ENCODE measurements at regions not wholly inside any gene's neighbourhood (a gene's known extent, or its start where the extent isn't known, plus 50 kb on each side); places are given as distances from the start of the nearest gene placed in this dataset.

DNA sequence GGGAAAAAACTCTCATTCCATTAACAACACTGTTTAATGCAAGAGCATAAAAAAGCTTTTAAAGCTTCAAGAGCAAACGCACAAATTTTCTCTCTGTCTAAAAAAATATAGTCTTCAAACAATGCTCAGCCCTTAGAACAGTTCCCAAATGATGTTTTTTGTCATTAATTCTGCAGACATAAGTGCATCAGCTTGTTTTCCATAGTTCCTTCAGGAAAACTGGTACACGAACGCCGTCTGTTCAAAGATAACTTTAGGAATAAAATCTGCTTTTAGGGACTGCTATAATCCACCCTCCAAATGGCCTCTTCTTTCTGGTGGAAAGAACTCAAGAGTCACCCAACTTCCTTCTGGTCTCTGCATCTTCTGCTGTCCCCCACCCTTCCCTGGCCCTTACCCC is 98.2 kb upstream of the SLC66A3 start:
- TF ChIP-seq, protein P1, sequence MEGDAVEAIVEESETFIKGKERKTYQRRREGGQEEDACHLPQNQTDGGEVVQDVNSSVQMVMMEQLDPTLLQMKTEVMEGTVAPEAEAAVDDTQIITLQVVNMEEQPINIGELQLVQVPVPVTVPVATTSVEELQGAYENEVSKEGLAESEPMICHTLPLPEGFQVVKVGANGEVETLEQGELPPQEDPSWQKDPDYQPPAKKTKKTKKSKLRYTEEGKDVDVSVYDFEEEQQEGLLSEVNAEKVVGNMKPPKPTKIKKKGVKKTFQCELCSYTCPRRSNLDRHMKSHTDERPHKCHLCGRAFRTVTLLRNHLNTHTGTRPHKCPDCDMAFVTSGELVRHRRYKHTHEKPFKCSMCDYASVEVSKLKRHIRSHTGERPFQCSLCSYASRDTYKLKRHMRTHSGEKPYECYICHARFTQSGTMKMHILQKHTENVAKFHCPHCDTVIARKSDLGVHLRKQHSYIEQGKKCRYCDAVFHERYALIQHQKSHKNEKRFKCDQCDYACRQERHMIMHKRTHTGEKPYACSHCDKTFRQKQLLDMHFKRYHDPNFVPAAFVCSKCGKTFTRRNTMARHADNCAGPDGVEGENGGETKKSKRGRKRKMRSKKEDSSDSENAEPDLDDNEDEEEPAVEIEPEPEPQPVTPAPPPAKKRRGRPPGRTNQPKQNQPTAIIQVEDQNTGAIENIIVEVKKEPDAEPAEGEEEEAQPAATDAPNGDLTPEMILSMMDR (conservative IDR thresholded peaks at IDR 0.05), result no peak
- no peaks in the 10 kb centered on the region for H3K27me3 ChIP-seq (ENCODE audit: control insufficient read depth, insufficient read depth, low read length, poor library complexity, severe bottlenecking)
- Mint-ChIP-seq H3K36me3 (ENCODE audit: low read depth) (no peaks in the 10 kb centered on the region), H3K4me3 (no peak overlapping the region), H3K9me3 (peaks cover 8% of the 10 kb centered on the region), H3K27me3 (ENCODE audit: insufficient read depth) (no peaks in the 10 kb centered on the region), H3K4me1 (no peaks in the 10 kb centered on the region), H3K27ac (no peak overlapping the region)
- H3K4me1 ChIP-seq (ENCODE audit: control insufficient read depth, insufficient read depth, low read length), result no peaks in the 10 kb centered on the region
- no peak overlapping the region for H3K4me3 ChIP-seq (ENCODE audit: low read length)
- peaks cover 4% of the 10 kb centered on the region for H3K9me3 ChIP-seq (ENCODE audit: control insufficient read depth, low read length)
- no peak for DNase-seq
- H3K36me3 ChIP-seq (ENCODE audit: control insufficient read depth, insufficient read depth, low read length), result no peaks in the 10 kb centered on the region
- H3K27ac ChIP-seq (ENCODE audit: low read depth, low read length), result no peak overlapping the region
- no peak overlapping the region for H3K9ac ChIP-seq (ENCODE audit: extremely low read depth, low read length, poor library complexity, severe bottlenecking)
- WGBS, 2 experiments (ENCODE audit: insufficient coverage in 1 of 2, insufficient read length in 1 of 2), result 94 to 95% methylated on average over 4 of the region's 4 CpGs

DNA sequence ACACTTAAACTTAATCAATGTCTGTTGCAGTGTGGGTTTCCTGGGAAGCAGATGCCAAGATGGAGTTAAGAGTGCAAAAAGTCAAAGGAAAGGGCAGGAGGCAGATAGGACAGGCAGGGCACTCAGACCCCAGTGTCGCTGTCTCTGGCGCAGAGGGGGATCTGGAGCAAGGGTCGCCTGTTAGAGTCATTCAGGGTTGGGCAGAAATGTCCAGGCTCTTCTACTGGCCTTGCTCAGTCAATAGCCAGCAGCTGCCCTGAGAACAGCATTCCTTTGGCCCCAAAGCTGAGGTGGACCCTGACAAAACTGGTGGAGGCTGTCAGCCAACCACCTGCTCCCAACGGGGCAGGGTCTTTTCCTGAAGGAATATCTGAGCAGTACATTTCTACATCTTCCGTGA is 97.1 kb upstream of the SLC66A3 start:
- TF ChIP-seq, protein P1 (conservative IDR thresholded peaks at IDR 0.05), result no peak
- Histone ChIP-seq H3K27ac (ENCODE audit: low read depth, low read length) (no peak overlapping the region), H3K9me3 (ENCODE audit: control insufficient read depth, low read length) (peaks cover 7% of the 10 kb centered on the region), H3K4me3 (ENCODE audit: low read length) (no peak overlapping the region), H3K27me3 (ENCODE audit: control insufficient read depth, insufficient read depth, low read length, poor library complexity, severe bottlenecking) (no peaks in the 10 kb centered on the region), H3K9ac (ENCODE audit: extremely low read depth, low read length, poor library complexity, severe bottlenecking) (no peak overlapping the region), H3K36me3 (ENCODE audit: control insufficient read depth, insufficient read depth, low read length) (no peaks in the 10 kb centered on the region), H3K4me1 (ENCODE audit: control insufficient read depth, insufficient read depth, low read length) (no peaks in the 10 kb centered on the region)
- Mint-ChIP-seq H3K9me3 (peaks cover 12% of the 10 kb centered on the region), H3K4me1 (no peaks in the 10 kb centered on the region), H3K36me3 (ENCODE audit: low read depth) (no peaks in the 10 kb centered on the region), H3K27ac (no peak overlapping the region), H3K27me3 (ENCODE audit: insufficient read depth) (no peaks in the 10 kb centered on the region), H3K4me3 (no peak overlapping the region)
- DNase-seq, result no peak
- 88 to 90% methylated on average over 3 to 5 of the region's 5 CpGs for WGBS, 2 experiments (ENCODE audit: insufficient coverage in 1 of 2, insufficient read length in 1 of 2)

DNA sequence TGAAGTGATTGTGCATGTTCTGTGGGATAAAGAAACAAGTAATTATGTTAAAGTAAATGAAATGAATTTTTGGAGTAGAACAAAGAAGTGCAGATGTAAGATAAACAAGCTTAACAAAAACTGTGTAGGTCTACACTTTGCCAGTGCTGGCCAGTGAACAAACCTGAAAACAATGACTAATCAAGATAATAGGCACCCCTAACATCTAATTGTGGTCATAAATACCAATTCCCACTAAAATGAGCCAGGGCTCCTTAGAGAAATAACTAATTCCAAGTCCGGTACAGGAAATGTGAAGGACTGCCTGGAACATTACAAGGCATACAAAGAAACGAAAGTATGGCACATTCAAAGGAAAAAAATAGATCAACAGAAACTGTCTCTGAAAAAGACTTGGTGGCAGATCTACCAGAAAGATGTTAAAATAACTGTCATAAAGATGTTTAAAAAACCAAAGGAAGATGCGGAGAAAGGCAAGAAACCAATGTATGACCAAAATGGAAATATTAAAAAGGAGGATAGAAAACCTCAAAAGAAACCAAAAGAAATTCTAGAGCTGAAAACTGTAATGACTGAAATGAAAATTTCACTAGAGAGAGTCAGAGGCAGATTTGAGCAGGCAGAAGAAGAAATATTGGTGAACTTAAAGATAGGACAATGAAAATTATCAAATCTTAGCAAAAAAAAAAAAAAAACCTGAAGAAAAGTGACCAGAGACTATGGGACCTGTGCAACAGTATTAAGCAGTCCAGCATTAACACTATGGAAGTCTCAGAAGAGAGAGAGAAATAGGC is 94.7 kb upstream of the SLC66A3 start:
- Mint-ChIP-seq H3K36me3 (ENCODE audit: low read depth) (no peaks in the 10 kb centered on the region), H3K27ac (no peak overlapping the region), H3K4me1 (no peaks in the 10 kb centered on the region), H3K4me3 (no peak overlapping the region), H3K9me3 (peaks cover 12% of the 10 kb centered on the region), H3K27me3 (ENCODE audit: insufficient read depth) (no peaks in the 10 kb centered on the region)
- no peak overlapping the region for H3K9ac ChIP-seq (ENCODE audit: extremely low read depth, low read length, poor library complexity, severe bottlenecking)
- no peak overlapping the region for H3K4me3 ChIP-seq (ENCODE audit: low read length)
- no peaks in the 10 kb centered on the region for H3K36me3 ChIP-seq (ENCODE audit: control insufficient read depth, insufficient read depth, low read length)
- no peaks in the 10 kb centered on the region for H3K4me1 ChIP-seq (ENCODE audit: control insufficient read depth, insufficient read depth, low read length)
- TF ChIP-seq, protein P1 (conservative IDR thresholded peaks at IDR 0.05), result no peak
- no peak overlapping the region for H3K27ac ChIP-seq (ENCODE audit: low read depth, low read length)
- DNase-seq, result no peak
- H3K9me3 ChIP-seq (ENCODE audit: control insufficient read depth, low read length), result peaks cover 7% of the 10 kb centered on the region
- H3K27me3 ChIP-seq (ENCODE audit: control insufficient read depth, insufficient read depth, low read length, poor library complexity, severe bottlenecking), result no peaks in the 10 kb centered on the region
- 90 to 96% methylated on average over 2 to 3 of the region's 3 CpGs for WGBS, 2 experiments (ENCODE audit: insufficient coverage in 1 of 2, insufficient read length in 1 of 2)
